ENCODE measurements at regions not wholly inside any gene's neighbourhood (a gene's known extent, or its start where the extent isn't known, plus 50 kb on each side); places are given as distances from the start of the nearest gene placed in this dataset.

DNA sequence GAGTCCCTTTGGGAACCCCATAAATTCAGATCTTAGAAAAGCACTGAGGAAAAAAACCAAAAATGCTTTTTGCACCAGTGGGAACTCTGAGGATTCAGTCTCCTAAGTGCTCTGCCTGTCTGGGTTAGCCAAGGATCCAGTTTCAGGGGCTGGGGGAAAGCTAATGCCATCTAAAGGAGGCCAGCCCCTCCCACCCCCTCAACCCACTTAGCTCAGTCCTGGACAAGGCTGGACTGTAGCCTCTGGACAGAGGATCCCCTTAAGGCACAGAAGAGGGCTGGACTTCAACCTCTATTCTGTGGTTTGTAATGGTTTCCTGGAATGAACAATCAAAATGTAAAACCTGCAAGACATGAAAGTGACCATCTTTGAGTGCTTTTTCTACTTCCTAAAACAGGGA lies 356.1 kb upstream of the ZFHX3 start:
- TF ChIP-seq POLR2AphosphoS5 (IDR thresholded peaks at IDR 0.05) = no peak
- TF ChIP-seq, protein P1, sequence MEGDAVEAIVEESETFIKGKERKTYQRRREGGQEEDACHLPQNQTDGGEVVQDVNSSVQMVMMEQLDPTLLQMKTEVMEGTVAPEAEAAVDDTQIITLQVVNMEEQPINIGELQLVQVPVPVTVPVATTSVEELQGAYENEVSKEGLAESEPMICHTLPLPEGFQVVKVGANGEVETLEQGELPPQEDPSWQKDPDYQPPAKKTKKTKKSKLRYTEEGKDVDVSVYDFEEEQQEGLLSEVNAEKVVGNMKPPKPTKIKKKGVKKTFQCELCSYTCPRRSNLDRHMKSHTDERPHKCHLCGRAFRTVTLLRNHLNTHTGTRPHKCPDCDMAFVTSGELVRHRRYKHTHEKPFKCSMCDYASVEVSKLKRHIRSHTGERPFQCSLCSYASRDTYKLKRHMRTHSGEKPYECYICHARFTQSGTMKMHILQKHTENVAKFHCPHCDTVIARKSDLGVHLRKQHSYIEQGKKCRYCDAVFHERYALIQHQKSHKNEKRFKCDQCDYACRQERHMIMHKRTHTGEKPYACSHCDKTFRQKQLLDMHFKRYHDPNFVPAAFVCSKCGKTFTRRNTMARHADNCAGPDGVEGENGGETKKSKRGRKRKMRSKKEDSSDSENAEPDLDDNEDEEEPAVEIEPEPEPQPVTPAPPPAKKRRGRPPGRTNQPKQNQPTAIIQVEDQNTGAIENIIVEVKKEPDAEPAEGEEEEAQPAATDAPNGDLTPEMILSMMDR (IDR thresholded peaks at IDR 0.05) = no peak
